Suppressor macrophage (primary cell): ENCODE measurements at regions not wholly inside any gene's neighbourhood (a gene's known extent, or its start where the extent isn't known, plus 50 kb on each side); places are given as distances from the start of the nearest gene placed in this dataset.

Experiments used
- DNase-seq, 4 experiments: peaks; one replicate each; pipeline ENCODE4 v3.0.0-alpha.2; 2020 to 2022

DNA sequence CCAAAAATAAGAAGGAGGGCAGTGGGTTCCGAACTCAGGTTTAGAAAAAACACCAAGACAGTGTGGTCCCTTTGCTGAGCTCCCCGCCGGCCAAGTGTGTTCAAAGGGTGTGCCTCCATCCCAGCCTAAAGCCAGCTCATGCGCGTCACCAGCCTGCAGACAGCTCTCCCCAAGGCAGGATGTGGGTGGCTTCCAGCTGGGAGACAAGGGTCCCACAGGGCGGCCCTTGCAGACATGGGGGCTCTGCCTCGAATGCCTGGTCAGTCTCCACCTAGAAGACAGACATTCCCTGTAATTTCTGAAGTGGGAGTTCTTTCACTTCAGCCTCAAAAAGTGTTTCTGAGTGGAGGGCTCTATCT, 135.8 kb upstream of the GPC1 start:
- DNase-seq, result no peak

DNA sequence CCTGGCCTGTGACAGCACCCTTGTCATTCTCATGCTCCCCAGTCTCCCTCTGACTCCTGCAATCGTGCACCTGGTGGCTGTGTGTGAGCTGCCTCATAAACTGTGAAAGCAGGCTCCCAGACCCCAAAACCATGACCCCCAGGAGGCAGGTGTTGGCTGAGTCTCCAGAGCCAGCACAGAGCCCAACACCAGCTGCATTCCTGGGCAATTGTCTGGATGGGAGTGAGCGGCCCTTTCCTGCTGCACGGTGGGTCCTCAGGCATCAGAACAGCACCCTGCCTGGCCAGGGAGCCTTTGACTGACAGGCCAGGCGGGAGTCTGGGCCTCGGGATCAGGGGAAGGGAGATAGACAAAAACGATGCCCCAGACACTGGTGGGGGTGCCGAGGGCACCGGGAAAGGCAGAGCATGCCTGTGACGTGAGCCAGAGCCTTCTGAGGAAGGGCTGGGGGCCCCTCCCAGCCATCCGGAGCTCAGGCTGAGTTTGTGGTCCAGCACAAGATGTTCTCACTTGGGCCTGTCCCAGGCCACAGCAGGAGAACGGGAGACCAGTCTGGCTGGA, 135.1 kb upstream of the GPC1 start:
- no peak for DNase-seq

DNA sequence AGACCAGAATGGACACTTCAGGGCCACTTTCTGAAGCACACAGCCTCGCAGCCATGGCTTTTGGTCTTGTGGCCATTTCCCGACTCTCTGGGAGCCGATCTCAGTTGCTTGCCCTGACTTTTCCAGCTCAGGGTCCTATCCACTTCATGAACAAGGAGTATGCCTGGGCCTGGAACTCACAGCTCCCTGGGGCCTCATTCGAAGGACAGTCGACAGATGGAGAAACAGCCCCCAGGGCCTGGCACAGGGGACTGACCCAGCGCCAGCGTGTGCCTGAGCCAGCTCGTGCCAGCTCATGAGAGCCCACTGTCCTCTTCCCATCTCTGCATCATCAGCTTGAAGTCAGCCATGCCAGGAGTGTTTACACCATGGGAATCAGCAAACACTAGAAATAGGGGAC, 134.6 kb upstream of the GPC1 start:
- no peak for DNase-seq

DNA sequence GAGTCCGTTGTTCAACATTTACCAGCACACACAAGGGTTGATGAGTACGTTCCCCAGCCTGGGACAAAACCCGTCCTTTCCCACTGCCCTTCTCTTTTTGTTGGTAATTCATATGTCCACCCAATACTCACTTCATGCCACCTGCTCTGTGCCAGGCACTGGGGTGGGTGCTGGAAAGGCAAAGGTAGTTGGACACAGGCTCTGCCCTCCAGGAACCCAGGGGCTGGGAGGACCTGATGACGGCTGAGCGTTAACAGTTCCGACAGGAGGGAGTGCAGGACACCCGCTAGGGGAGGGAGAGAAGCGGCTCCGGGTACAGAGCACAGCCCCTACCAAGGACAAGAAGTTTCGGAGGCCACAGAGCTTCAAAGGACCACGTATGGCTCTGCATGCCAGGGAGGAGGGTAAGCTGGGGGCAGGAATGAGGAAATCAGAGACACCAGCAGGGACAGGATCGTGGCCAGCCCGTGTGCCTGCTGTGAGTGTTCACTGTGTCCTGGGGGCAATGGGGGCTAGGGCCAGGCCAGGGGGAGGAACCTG, 134.1 kb upstream of the GPC1 start:
- no peak for DNase-seq

DNA sequence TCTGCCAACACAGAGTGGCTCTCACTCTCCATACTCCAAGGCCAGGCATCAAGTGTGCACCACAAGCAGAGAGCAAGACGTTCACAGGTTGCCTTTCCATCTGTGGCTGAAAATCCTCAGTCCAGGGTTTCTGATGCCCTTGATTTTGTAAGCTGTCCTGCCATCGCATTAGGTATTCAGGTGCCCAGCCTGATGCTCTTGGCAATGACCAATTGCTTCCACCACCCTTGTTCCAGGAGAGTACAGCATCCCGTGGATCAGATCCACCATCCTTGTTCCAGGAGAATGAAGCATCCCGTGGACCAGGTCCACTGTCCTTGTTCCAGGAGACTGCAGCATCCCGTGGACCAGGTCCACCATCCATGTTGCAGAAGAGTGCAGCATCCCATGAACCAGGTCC, 133.4 kb upstream of the GPC1 start:
- no peak for DNase-seq

DNA sequence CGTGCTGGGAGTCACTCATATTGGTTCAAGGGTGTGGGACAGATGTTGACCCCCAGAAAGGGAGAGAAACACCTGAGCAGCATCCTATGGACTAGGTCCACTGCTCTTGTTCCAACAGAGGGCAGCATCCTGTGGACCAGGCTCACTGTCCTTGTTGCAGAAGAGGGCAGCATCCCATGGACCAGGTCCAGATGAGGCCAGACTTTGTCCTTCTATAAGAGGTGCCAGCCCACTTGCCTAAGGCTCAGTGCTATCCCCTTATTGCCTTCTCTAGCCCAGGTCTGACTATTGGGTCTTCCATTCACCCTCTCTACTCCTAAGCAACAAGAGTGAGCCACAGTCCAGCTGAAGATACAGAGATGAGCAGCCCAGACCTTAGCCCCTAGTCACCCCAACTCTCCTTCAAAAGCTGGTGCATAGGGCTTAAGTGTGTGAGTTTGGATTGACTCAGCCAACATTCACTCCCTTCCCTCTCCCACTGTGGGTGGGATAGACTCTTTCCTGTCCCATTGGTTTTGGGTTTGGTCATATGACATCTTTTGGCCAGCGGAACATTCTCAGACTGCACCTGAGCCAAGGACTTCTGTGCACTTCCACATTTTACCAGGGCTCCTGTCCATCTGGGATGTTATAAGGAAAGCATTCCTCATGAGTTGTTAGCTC, 132.4 kb upstream of the GPC1 start:
- no peak for DNase-seq

DNA sequence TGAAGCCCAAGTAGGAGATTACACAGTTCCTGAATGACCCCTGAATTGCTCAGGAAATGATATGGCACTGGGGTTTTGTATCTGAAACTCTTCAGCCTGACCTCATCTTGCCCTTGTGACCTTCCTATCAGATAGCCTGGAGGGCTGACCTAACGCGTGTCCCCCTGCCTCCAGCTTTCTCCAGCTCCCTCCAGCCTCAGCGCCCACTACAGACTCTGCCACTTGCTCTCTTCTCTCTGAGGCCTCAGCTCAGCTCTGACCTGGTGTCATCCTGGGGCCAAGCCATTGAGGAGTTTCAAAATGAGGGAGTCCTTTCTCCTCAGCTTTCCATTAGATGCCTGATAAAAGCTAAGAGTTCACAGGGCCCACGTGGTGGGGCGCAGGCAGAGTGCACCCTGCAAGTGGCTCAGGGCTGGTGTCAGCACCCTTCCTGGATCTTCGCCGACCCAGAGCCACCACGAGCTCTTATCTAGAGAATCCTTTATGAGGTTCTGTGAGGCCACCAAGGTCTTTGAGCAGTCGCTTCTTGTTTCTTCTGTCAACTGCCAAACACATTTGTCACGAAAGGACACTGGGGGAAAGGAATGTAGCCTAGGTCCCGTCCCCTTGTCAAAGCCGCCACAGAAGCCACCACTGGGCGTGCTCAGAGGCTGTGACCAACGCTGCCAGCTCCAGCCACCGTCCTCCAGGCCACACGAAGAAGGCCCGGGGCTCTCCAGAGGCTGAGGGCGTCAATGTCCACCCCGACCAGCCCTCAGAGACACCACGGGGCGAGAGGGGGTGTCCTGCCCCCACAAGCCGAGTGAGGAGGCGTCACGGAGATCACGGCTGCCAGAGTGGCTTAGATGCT, 131.3 kb upstream of the GPC1 start:
- DNase-seq, result no peak

DNA sequence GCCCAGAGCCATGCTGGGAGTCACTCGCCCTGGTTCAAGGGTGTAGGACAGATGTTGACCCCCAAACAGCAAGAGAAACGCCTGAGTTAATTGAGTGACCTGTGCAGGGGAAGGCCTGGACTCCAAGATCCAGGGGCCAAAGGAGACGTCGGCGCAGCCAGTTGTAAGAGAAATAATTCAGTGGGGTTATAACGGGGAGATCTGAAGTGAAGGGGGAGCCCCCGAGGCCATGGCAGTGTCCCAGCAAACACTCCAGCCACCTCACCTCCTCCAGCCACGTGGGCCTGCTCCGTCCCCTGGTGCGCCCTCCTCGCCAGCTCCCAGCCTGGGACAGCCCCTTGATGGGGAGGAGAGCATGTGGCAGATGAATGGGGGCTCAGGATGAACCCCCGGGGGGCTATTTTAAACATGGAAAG, 130.7 kb upstream of the GPC1 start:
- DNase-seq, result no peak

DNA sequence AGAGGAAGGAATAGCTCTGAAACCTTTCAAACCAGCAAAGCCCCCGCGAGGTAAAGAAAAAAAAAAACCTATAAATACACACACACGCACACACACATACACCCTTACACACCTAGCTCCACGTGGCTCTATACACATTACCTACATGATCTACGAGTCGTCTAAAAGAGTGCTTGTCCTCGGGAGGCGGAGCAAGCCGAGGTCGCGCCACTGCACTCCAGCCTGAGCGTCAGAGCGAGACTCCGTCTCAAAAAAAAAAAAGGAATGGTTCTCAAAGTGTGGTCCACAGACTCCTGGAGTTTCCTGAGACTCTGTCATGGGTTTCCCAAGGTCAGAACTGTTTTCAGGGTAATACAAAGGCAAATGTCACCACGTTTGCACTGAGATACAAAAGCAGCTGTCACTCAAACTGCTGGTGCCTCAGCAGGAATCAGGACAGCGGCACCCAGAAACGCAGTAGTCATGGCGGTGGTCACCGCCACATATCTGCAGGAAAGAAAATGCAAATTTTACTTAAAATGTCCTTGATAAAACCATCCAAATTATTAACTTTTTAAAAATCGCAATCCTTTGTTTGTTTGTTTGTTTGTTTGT, 130.0 kb upstream of the GPC1 start:
- DNase-seq, result no peak

DNA sequence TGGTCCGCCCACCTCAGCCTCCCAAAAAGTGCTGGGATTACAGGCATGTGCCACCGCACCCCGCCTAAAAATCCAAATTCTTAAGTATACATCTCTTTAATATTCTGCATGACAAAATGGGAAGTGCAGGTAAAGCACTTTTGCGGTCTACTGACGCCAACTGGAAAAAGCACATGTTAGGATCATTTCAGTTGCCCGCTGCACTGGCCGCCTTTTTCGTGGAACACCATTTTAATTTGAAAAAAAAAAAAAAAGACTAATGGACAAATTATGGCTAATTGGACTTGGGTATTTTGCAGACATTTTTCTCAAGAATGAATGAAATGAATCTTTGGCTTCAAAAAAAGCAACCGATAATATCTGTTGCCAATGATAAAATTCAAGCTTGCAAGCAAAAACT, 129.3 kb upstream of the GPC1 start:
- DNase-seq, result no peak

DNA sequence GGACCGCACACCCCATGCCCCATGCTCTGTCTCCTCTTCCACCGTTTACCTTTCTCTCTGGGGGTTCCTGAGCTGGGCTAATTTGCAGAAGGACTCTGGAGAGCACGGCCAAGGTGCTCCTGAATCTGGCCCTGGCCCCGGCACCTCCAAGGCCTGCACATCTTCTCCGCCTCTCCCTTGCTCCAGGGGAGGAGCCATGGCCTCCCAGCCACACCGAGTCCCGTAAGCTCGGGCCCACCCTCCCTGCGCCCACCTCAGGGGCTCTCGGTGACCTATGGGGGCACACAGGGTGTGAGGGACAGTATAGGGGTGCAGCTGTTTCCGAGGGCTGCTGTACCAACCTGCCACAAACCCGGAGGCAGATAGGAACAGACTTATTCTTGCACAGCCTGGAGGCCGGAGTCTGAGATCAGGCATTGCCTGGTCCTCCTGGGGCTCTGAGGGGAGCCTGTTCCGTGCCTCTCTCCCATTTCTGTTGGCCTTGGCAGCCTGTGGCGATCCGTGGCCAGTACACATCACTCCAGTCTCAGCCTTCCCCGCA, 127.3 kb upstream of the GPC1 start:
- DNase-seq, result no peak

DNA sequence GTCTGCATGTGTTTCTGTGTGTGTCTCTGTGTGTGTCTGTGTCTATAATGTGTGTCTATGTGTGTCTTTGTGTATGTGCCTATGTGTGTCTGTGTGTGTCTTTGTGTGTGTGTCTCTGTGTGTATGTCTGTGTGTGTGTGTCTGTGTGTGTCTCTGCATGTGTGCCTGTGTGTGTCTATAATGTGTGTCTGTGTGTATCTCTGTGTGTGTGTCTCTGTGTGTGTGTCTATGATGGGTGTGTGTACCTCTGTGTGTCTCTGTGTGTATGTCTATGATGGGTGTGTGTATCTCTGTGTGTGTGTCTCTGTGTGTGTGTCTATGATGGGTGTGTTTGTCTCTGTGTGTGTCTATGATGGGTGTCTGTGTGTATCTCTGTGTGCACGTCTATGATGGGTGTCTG, 126.2 kb upstream of the GPC1 start:
- DNase-seq, result no peak

DNA sequence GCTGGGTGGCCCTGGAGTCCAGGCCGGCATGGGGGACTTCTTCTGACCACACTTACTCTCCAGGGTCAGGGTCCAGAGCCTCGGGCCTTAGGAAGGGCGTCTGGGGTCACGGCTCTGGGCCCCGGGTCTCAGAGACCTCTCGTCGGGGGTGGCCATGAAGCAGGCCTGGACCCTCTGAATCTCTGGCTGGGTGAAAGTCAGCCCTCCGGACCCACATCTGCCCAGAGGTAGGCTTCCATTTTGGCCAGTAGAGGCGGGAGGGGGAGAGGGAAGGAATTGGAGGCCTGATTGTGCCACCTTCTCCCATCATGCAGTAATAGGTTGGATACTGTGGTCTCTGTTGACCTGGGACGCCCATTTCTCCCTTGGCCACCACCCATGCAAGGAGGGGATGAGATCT, 125.3 kb upstream of the GPC1 start:
- no peak for DNase-seq

DNA sequence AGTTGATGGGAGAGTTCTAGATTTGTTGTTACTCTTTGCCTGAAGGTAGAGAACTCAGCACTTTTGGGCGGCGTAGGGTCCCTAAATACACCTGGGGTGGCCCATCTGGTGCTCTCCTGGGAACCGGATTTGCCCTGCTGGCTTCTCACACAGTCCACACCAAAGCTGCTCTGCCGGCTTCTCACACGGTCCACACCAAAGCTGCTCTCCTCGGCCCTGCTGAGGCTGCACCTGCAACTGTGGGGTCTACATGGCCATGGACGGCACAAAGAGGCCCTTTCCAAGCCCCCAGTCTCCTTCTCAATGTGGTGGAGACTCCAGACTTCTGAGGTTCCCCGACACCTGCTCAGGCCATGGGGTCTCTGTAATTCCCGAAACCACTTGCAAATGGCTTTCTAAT, 124.8 kb upstream of the GPC1 start:
- no peak for DNase-seq

DNA sequence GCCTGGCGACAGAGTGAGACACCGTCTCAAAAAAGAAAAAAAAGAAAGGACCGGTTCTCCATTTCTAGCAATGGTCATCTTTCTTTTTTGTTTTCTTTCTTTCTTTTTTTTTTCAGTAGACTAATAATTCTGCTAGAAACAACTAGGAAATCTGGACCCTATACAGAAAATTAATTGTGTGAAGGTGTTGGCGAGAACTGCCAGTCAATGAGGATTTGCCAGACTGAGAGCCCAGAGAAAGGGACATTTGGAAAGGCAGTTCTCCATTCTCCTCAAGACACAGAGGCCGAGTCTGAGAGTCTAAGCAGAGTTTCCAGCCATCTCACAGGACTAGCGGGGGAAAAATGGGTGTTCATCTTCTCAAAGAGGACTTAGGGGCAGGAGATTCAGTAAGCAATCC, 123.6 kb upstream of the GPC1 start:
- DNase-seq, result no peak

DNA sequence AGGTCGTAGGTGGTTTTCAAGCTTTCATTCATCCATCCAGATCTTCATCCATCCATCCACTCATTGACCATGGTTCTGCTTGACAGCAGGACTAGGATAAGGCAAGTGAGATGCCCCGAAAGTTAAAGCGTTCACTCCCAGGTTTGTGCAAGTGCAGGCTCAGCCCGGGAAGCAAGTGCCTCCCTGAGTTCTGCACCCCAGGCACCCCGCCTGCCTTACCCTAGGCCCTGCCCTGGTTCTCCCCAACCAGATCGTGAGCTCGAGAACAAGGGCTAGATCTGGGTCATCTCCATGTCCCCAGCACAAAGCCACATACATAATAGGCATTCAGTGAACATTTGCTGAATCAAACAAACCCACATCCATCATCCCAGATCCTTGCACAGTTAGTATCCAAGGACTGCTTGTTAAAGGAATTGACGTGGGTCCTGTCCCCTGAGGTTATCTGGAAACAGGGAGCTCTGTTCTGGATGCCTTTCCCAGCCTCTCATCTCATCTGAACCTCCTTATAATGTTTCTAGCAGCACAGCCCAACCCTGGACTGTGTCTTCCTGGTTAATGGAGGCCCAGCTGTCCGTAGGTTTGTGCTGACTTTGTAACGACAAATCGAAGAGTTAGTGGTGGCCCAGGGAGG, 116.1 kb upstream of the GPC1 start:
- no peak for DNase-seq

DNA sequence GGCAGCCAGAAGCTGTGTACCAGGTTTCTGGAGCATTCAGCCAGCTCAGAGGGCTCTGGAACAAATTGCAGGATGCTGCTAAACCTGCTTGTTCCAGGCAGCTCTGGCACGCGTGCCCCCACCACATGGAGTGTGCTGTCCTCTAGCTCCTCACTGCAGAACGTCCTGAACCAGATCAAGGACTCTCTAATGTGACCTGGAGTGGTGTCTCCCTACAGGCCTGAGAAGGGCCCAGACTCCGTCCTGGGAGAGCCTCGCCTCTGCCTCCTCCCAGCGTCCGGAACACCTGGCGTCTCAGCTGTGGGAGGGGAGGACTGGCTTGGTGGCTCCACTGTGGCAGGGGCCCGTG, 115.6 kb upstream of the GPC1 start:
- no peak for DNase-seq

DNA sequence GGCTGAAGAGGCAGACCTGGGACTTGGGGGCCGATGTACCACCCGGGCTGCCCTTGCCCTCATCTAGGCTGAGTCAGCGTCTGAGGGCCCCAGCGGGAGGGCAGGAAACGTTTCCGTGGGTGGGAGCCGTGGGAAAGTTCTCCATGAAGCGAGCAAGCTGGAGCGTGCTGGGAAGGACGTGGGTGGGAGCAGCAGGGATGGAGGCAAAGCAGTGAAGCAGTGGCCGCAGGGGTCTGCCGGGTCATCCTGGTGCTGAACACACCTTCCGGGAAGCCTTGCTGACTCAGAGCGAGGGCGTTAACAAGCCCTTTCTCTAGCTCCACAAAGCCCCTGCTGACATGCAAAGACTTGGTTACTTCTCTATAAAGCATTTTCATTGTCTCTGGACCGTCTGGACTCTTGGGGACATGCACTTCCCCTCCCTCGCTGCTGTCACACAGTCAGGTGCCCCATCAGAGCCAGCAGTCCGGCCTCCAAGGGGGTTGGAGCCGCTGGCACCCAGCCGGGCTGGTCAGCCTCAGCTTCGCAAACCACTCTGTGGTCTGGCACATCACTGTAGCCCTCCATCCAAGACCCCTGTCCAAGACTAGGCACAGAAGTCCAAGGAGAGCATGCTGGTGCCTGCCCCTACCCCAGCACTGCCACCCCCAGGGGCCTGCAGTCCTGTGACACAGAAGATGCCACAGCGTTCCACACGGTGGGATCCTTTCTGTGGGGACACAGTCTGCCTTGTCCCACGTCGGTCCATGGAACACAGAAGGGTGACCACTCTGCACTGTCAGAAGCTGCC, 115.1 kb upstream of the GPC1 start:
- DNase-seq, result peak; percentile 8 to 30 (median 11)

DNA sequence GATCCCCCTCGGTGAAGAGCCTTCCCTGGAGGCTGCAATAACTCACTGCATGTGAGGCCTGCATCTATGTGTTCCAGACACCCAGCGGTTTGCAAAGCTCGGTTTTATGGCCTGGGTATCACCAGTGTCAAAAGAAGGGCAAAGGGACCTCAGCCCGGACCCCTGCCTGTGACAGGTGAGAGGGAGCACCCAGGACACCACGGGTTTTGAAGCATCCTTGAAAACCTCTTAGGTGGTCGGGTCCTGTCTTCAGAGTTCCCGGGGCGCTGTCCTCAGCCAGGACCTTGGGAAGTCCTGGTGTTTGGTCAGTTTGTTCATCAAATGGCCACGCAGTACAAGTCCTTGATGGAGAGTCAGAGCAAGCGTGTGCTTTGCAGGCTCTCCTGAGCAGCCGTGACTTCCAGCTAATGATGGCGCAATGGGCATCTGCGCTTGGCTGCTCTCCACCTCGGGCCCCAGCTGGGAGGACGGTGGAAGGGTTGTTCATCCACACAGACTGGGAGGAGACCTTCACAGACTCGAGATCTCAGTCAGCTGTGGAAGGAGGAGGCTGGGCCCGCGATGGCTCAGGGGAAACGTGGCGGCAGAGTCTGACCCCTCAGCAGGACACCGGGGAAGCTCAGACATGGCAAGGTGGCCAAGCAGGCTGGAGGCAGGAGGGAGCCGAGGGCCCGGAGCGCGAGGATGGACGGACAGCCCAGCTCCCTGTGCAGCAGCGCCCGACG, 113.1 kb upstream of the GPC1 start:
- no peak for DNase-seq

DNA sequence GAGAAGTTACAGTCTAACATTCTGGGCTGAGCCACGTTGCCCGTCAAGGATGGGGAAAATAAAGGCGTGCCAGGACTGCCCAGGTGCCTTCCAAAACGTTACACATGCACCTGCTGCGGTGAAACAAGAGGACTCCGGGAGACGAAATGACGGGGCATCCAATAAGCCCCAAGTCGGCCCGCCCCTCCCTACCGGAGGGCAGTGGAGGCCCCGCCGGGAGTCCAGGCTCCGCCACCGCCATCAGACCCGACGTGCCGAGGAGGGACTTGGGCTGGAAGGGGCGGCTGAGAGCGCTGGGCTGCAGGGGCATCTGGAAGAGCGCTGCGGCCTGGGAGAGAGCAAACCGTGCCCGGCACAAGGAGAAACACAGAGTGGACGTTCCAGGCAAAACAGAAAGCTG, 112.5 kb upstream of the GPC1 start:
- no peak for DNase-seq

DNA sequence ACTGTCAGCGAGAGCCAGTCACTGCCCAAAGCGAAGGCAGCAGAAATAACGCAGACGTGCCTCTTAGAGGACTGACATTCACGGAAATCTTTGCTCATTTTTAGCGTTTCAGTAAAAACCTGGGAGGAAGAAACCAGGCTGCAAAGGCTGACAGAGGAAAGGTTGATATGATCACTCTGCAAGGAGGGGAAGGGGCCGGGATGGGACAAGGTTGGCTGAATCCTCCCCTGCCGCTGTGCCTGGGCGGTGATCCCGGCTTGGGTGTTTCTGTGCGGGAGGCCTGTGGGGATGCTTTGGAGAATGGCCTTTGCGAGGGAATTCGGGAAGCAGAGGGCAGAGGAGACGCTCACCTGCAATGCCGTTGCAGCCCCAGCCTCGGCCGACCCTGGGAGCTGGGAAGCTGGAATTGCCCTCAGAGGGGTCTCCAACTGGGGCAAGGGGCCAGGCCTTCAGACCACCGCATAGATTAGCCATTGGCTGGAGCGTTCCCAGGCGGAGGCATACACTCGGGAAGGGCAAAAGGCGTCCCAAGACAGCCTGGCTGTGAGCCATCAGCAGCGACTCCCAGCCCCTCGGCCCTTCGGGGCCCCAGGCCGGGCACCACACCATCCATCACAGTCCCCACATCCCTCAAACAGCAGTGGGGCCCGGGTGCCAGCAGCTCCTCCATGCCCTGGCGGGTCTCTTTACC, 111.7 kb upstream of the GPC1 start:
- no peak for DNase-seq
